Posterior cingulate gyrus (tissue), 11 donors: ENCODE measurements at regions not wholly inside any gene's neighbourhood (a gene's known extent, or its start where the extent isn't known, plus 50 kb on each side); places are given as distances from the start of the nearest gene placed in this dataset.
"Not testable (repeated sequence)": the region's sequence is repeated elsewhere in the genome, so short reads cannot be mapped to it uniquely, and the experiment has no call there.

Experiments
- DNase-seq, 10 donors: peaks; one replicate each; pipeline versions ENCODE4 v3.0.0 to v3.0.0-alpha.2; 2020 to 2021; ENCODE audit warnings: mixed read lengths in 3 of 10
- intact Hi-C: fragments of 100-400 bp; cut with DNase I; formaldehyde crosslinking; loops from one replicate; pipeline ENCODE4 v1.15.1; 2023

DNA sequence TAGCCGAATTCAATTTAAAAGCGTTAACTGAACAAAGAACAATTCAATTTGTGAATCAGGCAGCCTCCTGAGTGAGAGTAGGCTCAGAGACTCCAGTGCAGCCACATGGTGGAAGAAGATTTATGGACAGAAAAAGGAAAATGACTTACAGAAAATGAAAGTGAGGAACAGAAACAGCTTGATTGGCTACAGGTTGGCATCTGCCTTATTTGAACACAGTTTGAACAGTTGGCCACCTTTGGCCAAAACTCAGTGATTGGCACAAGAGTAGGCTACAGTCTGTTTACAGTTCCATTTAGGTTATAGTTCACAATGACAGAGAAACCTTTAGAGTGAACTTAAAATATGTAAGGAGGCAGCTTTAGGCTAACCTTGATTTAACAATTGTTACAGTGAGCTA, 86.3 kb upstream of the CCDC71L start:
- DNase-seq, intact Hi-C loops: not testable (repeated sequence)

DNA sequence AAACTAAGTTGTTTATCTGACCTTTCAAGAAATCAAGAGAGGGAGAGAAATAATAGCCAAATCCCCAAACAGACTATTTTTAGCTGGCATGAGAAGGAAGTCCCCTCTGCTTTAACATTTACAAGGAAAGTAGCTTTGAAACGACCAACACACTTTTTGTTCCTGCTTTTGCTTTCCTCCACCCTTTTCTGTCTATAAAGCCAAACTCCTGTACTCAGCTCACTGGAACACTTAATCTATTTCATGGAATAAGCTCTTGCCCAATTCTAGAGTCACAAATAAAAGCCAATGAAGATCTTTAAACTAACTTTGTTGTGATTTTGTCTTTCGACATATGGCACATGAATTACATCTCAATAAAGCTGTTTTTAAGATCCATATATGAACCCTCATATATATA, 86.8 kb upstream of the CCDC71L start:
- intact Hi-C loops, result no loop called here
- no peak for DNase-seq

DNA sequence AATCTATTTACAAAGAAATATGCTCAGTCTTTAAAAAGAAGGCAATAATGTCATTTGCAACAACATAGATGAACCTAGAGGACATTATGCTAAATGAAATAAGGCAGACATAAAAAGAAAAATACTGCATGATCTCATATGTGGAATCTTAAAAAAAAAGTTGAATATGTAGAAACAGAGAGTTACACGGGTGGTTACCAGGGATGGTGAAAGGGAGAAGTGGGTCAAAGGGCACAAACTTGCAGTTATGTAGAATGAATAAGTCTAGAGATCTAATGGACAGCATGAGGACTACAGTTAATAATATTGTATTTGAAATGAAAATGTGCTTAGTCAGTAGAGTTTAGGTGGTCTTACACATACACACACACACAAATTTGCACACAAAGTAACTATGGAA, 88.2 kb upstream of the CCDC71L start:
- intact Hi-C loops, result no loop called here
- DNase-seq, result no peak

DNA sequence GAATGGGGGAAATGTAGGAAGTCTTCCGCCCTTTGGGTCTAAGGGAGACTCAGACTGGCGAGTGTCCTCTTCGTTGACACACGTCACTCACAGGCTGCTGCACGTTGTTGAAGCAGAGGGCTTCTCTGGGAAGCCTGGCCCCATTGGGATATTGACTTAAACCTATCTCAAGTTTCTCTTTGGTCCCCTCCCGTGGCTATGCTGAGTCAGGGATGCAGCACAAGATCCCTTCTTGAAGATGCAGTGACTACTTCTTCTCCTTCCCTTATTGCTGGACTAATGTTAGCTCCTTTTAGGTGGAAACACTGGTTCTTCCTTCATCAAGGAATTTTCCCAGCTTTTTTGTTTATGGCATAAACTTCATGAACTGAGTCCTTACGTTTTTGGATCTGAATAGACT, 89.8 kb upstream of the CCDC71L start:
- intact Hi-C loops, result no loop called here
- no peak for DNase-seq

DNA sequence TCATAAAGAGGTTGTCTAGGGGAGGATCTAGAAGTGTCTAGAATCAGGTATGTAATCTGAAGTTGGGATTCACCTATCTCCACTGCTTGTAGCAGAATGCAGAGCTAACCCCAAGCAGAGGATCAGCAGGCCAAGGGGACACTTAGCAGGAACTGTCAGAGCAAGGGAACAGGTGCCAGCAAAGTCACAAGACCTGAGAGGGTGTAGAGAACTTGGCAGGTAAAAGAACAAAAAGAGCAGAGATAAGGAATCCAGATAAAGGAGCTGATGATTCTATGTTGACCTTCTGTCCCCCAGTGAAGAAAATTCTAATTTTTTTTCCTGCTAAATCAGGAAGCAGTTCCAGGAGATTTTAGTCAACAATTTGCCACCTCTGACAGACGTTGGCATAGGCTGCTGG, 91.4 kb upstream of the CCDC71L start:
- intact Hi-C loops, result no loop called here
- DNase-seq, result no peak

DNA sequence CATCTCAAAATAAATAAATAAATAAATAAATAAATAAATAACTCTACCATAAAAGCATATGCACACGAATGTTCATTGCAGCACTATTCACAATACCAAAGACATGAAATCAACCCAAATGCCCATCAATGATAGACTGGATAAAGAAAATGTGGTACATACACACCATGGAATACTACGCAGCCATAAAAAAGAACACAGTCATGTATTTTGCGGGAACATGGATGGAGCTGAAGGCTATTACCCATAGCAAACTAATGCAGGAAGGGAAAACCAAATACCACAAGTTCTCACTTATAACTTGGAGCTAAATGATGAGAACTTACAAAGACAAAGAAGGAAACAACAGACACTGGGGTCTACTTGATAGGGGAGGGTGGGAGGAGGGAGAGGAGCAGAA, 94.1 kb upstream of the CCDC71L start:
- intact Hi-C loops, result not testable (repeated sequence)

DNA sequence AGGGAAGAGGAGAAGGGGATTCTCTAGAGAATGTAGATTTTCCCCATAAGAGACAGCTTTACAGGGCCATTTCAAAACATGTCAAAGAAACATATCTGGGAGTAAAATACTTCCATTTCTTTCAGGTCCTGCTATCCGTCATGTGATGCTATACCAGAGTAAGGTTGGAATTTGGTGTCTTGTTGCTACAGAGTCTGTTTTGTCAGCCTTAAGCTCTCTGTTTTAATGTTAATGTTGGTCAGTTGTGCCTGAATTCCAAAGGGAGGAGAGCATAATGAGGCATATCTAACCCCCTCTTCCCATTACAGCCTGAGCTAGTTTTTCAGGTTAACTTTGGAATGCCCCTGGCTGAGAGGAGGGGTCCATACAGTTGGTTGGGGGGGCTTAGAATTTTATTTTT, 94.7 kb upstream of the CCDC71L start:
- intact Hi-C loops, result no loop called here
- DNase-seq, result no peak

More for the DNA sequence above, 94.1 kb upstream of the CCDC71L start:
- not testable (repeated sequence) for DNase-seq

DNA sequence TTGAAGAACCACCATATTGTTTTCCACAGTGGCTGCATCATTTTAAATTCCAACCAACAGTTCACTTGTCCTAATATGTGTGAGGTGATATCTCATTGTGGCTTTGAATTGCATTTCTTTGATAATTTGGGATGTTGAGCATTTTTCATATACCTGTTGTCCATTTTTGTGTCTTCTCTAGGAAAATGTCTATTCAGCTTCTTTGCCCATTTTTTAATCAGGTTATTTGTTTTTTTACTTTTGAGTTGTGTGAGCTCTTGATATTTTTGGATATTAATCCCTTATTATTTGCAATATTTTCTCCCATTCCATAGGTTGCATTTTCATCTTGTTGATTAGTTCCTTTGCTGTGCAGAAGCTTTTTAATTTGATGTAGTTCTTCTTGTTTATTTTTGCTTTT, 95.1 kb upstream of the CCDC71L start:
- no peak for DNase-seq
- intact Hi-C loops, result no loop called here

DNA sequence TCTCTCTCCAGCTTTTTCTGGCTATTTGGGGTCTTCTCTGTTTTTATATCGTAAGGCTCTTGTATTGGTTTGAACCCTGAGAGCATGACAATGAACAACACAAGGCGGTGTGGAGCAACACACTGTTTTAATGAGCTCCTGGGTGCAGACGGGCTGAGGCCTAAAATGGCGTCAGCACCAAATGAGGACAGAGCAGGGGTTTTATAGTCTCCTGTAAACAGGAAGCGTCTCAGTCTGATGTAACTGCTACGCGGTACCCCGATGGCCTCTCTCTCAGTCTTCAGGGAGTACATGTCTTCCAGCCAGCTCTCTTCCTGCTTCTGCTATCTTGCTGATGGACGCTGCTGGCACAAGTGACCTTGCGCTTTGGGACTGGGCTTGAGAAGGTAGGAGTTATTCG, 95.9 kb upstream of the CCDC71L start:
- DNase-seq, result no peak
- intact Hi-C loops, result no loop called here

DNA sequence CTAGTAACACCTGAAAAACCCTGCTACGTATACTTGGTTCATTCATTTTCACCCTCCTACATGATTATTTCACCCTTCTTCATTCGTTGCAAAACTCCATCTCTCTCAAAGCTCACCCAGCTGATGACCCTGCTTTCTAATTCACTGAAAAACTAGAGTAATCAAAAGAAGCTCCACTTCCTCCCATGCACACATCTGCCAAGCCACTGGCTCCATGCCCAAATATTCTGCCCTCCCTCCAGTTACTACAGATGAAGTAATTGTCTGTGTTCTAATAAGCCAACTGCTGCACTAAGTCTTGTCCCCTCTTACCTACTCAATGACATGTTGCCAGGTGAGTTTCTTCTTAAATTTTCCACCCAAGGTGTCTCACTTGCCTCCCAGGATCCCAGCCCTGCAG, 96.9 kb upstream of the CCDC71L start:
- DNase-seq, result no peak
- intact Hi-C loops, result no loop called here

DNA sequence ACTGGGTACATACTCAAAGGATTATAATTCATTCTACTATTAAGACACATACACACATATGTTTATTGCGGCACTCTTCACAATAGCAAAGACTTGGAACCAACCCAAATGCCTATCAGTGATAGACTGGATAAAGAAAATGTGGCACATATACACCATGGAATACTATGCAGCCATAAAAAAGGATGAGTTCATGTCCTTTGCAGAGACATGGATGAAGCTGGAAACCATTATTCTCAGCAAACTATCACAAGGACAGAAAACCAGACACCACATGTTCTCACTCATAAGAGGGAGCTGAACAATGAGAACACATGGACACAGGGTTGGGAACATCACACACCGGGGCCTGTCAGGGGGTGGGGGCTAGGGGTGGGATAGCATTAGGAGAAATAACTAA, 101.9 kb upstream of the CCDC71L start:
- DNase-seq, intact Hi-C loops: not testable (repeated sequence)

DNA sequence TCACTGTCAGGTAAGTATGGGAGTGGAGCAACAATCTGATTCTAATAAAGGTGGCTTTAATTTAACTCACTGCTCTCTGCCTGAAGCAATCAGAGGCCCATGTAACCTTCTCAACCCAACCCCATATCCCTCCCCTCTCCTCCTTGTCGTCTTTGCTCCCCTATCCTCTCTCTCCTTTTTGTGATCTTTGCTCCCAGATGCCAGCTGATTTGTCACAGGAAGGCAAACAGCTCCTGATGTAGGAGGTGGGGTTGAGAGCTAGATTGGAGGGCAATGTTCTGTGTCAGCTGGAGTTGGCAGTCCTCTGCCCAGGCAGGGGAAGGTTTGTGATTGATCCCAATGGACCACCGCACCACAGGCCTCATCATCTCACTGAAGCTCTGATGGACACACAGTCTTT, 101.4 kb upstream of the PIK3CG start:
- intact Hi-C loops, result no loop called here
- no peak for DNase-seq

DNA sequence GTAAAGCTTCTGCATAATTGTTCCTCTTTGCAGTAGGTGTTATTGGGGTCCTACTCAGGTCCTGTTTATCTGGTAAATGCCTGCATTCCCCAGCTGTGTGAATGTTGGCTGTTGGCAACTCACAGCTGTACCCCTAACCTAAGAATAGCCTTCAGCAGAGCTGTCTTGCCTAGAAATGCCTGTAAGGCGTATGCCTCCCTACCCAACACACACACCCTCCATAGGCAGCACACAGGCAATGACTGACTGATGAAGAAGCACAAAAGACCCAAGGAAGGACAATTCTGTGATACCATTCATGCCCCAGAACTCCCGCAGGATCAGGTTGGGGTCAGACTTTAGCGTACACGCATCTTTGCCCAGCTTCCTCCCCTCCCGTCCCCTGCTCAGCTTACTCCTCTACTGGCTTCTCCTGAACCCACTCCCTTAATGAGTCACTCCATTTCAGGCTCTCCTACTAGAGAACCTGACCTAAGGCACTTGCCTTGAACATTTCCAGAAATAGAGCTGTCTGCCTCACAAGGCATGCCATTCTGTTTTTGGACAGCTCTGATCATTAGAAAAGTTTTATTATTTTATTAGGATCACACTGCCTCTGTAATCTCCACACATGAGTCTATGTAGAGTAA, 99.2 kb upstream of the PIK3CG start:
- DNase-seq, result no peak
- intact Hi-C loops, result no loop called here

DNA sequence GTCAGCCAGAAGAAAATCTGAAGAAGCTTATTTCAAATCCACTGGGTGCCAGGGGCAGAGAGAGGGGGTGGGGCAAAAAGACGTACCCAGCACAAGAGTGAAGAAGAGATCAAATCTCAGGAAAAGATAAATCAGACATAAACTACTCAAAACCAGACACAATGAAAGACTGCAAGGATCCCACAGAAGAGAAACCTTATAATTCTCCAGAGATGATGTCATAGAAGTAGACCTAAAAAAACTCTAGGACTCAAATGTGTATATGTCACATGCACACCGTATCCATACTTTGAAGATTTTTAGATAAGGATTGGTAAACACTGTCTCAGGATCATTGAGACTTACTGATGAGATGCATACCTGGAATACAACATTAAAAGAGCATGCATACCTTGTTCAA, 98.5 kb upstream of the PIK3CG start:
- no peak for DNase-seq
- intact Hi-C loops, result no loop called here

DNA sequence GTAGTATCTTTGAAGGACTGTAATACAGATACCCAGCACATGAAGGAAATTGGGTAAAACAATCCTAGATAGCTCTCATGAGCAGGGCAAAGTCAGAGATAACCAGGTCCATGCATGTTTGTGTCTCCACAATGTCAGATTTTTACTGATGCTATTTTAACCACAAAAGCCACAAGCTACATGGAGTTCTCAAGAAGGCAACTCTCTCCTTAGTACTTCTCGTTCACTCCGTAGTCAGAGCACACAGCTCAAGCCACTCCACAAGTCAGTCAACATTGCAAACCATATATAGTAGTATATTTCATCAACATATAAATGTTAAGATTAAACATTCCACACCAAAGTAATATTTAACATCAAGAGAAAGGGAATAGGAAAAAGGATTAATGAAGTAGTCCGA, 98.0 kb upstream of the PIK3CG start:
- DNase-seq, result no peak
- intact Hi-C loops, result no loop called here

DNA sequence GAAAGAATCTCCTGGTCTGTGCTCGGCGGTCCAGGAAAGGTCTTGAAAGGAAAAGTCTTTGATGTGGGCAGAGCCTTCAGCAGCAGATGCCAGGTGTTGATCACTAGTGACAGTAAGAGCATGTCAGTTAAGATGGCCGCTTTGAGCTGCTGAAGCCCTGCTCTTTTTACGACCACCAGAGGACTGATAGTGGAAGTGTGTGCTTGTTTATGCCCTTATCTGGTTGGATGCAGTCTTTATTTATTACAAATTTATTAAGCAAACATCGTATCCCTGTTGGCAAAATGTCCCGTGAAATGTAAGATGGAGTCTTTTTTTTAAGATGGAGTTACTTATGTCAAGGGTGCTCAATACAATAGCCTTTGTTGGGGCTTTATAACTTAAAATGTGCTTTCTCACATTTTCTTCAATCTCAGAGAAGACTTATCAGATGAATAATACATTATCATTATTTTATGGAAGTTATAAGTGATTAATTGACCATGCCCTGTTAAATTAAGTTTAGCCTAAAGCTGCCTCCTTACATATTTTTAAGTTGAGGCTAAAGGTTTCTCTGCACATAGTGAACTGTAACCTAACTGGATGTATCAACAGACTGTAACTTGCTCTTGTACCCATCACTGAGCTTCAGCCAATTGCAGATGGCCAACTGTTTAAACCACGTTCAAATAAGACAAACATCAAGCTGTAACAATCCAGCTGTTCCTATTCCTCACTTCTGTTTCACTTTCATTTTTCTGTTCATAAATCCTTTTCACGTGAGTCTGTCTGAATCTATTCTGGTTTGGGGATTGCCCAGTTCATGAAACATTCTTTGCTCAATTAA, 97.4 kb upstream of the PIK3CG start:
- intact Hi-C loops, result no loop called here
- DNase-seq, result no peak

DNA sequence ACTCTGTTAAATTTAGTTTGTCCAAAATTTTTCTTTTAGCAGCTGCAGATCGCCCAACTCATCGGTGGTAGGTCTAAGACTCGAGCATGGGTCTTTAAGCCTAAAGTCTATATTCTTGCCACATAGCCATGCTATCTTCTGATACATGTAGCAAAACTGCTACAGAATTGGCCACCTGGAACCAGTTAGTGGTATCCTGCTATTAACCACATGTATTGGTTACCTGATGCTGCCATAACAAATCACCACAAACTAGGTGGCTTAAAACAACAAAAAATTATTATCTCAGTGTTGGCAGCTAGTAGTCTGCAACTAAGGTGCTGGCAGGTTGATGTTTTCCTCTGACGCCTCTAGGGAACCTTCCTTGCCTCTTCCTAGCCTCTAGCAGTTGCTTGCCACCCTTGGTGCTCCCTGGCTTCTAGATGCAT, 96.7 kb upstream of the PIK3CG start:
- intact Hi-C loops, result no loop called here

DNA sequence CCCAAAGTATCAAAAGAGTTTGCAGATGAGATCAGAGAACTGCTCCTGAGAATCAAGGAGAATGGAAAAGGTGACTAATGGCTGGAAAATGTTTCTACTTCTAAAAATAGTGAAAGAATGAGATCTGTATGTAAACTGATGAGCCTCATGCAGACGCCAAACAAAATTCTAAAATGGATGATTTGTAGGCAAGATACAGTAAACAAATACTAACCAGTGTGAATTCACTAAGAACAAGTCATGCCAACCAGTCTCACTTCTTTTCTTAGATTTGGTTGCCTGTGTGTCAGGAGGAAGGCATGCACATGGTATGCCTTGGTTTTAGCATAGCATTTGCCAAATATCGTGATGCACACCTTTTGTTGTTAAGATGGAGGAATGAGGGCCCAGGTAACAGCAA, 94.9 kb upstream of the PIK3CG start:
- no peak for DNase-seq
- intact Hi-C loops, result no loop called here

More for the DNA sequence above, 96.7 kb upstream of the PIK3CG start:
- DNase-seq, result no peak

DNA sequence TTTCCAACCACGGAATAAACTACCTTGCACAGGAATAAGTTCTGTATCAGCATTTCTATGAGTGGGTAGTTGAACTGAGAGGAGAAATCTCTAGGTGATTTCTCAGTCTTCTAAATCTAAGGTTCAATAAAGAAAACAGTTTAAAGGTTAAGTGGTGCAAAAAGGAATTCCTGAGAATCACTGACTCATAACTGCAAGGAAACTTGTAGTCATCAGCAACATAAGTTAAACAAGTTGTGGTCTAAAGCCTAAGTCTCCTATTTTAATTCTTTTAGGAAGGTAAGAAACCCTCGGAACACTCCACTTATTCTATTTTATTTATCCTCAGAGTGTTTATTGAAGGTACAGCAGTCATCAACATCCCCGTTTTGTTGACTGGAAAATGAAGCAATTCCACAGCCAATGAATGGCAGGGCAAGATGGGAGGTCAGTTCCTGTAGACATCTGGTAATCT, 92.4 kb upstream of the PIK3CG start:
- no peak for DNase-seq
- intact Hi-C loops, result no loop called here

DNA sequence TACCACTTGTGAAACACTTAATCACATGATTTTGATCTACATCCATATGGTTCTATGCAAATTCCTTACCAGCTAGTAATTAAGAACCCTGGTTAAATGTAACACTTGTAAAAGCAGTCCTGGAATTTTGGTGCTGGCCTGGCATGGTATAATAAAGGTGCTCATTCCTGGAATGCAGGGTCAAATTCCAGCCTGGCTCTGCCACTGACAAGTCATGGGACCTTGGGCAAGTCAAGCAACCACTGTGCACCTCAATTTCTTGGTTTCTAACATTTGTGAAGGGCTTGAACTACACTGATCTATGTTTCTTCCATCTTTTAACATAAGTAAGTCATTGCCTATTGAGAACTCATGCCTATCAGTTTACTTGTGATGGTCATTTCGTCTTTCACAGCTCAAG, 91.9 kb upstream of the PIK3CG start:
- intact Hi-C loops, result no loop called here
- no peak for DNase-seq

DNA sequence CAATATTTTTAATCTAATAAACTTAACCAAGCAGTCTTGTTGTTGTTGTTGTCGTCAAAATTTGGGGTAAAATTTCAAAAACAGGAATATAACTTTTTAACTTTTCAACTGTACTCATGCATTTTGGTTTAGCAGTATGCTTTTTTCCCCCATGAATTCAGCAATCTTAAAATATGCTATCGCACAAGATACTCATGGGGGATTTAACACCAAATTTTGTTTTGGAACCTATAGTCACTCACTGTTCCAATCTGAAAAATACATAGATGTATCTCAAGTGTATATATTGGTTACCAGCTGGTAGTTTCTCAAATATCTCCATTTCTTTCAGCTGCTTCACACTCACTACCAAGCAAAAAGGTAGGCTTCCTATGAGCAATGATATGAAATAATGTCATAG, 91.4 kb upstream of the PIK3CG start:
- DNase-seq, result no peak
- intact Hi-C loops, result no loop called here

DNA sequence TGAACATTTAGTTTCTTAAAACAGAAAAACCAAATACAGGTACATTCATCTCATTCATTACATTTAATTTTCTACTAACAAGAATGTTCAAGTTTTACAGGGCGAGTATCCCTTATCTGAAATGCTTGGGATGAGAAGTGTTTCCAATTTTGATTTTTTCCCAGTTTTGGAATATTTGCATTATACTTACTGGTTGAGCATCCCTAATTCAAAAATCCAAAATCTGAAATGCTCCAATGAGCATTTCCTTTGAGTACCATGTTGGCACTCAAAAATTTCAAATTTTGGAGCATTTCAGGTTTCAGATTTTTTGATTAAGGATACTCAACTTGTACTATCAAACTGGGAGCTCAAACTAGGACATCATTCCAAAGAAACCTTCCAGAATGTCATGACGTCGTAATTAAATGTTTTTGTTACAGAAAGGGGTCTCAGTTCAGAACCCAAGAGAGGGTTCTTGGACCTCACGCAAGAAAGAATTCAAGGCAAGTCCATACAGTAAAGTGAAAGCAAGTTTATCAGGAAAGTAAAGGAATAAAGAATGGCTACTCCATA, 90.8 kb upstream of the PIK3CG start:
- no peak for DNase-seq
- intact Hi-C loops, result no loop called here
